Sigmoid colon (tissue), 4 donors: ENCODE measurements at regions not wholly inside any gene's neighbourhood (a gene's known extent, or its start where the extent isn't known, plus 50 kb on each side); places are given as distances from the start of the nearest gene placed in this dataset.

Experiments used
- POLR2AphosphoS5 ChIP-seq, 4 donors: sonication (generic); formaldehyde crosslinking; IDR thresholded peaks; one replicate each; pipeline ENCODE4 v1.6.1; 2017; ENCODE audit warnings: antibody characterized with exemption in 4 of 4
- TF ChIP-seq, protein P1 (sequence below), 4 experiments: fragments of 450-650 bp in 3 of 4; fragments of 200-600 bp in 1 of 4; IDR thresholded peaks; one replicate each; pipeline ENCODE4 v1.5.1; 2016 to 2019; ENCODE audit warnings: antibody characterized with exemption in 4 of 4, mild to moderate bottlenecking in 3 of 4, moderate library complexity in 2 of 4

DNA sequence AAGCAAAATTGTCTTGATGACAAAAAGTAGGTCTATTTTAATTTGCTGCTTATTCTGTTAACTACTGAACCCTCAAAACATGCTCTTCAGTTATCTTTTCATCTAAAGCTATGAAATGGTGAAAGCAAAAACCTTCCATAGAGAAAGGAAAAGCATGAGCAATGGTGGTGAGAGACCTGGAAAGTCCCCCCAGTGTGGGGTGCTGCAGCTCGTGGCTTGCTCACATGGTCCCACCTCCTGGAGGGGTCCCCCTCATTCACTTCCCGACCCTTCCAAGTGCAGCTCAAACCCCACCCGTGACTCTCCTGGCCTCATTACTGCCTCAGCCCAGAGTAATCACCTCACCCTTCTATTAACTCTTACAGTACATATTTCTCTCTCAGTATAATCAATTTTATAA is 301.8 kb upstream of the HNRNPA3 start:
- TF ChIP-seq, protein P1, sequence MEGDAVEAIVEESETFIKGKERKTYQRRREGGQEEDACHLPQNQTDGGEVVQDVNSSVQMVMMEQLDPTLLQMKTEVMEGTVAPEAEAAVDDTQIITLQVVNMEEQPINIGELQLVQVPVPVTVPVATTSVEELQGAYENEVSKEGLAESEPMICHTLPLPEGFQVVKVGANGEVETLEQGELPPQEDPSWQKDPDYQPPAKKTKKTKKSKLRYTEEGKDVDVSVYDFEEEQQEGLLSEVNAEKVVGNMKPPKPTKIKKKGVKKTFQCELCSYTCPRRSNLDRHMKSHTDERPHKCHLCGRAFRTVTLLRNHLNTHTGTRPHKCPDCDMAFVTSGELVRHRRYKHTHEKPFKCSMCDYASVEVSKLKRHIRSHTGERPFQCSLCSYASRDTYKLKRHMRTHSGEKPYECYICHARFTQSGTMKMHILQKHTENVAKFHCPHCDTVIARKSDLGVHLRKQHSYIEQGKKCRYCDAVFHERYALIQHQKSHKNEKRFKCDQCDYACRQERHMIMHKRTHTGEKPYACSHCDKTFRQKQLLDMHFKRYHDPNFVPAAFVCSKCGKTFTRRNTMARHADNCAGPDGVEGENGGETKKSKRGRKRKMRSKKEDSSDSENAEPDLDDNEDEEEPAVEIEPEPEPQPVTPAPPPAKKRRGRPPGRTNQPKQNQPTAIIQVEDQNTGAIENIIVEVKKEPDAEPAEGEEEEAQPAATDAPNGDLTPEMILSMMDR (IDR thresholded peaks at IDR 0.05) = no peak
- TF ChIP-seq POLR2AphosphoS5 (IDR thresholded peaks at IDR 0.05) = no peak
